GM13976 (cell line): ENCODE measurements at regions not wholly inside any gene's neighbourhood (a gene's known extent, or its start where the extent isn't known, plus 50 kb on each side); places are given as distances from the start of the nearest gene placed in this dataset.
"Not testable (repeated sequence)": the region's sequence is repeated elsewhere in the genome, so short reads cannot be mapped to it uniquely, and the experiment has no call there.

Experiments
- DNase-seq: peaks from one replicate; pipeline ENCODE4 v3.0.0; 2012; ENCODE audit warnings: low spot score
- CTCF ChIP-seq: IDR thresholded peaks from 2 replicates; pipeline ENCODE4 v1.5.1; 2012; ENCODE audit warnings: borderline replicate concordance, mild to moderate bottlenecking; ENCODE audit not compliant: insufficient read depth; ENCODE audit errors: extremely low read depth, missing control alignments, control extremely low read depth
- in situ Hi-C: fragments of 300-500 bp; cut with MboI; formaldehyde crosslinking; loops from one replicate; pipeline ENCODE4 v1.12.0; 2022; ENCODE audit warnings: low sequenced_read_pairs, mixed read lengths, inconsistent platforms; ENCODE audit not compliant: unreplicated experiment

GRCh38 chr1:22210636-22211035 lies 67.7 kb upstream of the WNT4 start:
- in situ Hi-C loops: no loop called here
- TF ChIP-seq CTCF: no peak
- DNase-seq: no peak

- DNase-seq, in situ Hi-C loops: not testable (repeated sequence)
These were observed 68.6 kb upstream of the WNT4 start for GRCh38 chr1:22211459-22211858.

GRCh38 chr1:22212400-22213233 lies 69.7 kb upstream of the WNT4 start:
- no peak for DNase-seq
- in situ Hi-C loops: no loop called here
- TF ChIP-seq CTCF: no peak

GRCh38 chr1:22216210-22216883 lies 73.5 kb upstream of the WNT4 start:
- DNase-seq: no peak
- in situ Hi-C loops: no loop called here
- no peak for TF ChIP-seq CTCF

GRCh38 chr1:22216966-22217365 lies 74.1 kb upstream of the WNT4 start:
- DNase-seq: no peak
- in situ Hi-C loops: no loop called here
- no peak for TF ChIP-seq CTCF

GRCh38 chr1:22217811-22218460 lies 75.0 kb upstream of the WNT4 start:
- TF ChIP-seq CTCF: no peak
- no peak for DNase-seq
- in situ Hi-C loops: no loop called here
